Stimulated activated naive CD4-positive, alpha-beta T cell (primary cell): ENCODE measurements at regions not wholly inside any gene's neighbourhood (a gene's known extent, or its start where the extent isn't known, plus 50 kb on each side); places are given as distances from the start of the nearest gene placed in this dataset.
"Not testable (repeated sequence)": the region's sequence is repeated elsewhere in the genome, so short reads cannot be mapped to it uniquely, and the experiment has no call there.

Experiments
- DNase-seq, 6 experiments: peaks; one replicate each; lab custom pipeline; 2025; lab: John Stamatoyannopoulos, UW

GRCh38 chr16:59113004-59113670 is 379.0 kb upstream of the GOT2 start:
- DNase-seq: no peak

DNA sequence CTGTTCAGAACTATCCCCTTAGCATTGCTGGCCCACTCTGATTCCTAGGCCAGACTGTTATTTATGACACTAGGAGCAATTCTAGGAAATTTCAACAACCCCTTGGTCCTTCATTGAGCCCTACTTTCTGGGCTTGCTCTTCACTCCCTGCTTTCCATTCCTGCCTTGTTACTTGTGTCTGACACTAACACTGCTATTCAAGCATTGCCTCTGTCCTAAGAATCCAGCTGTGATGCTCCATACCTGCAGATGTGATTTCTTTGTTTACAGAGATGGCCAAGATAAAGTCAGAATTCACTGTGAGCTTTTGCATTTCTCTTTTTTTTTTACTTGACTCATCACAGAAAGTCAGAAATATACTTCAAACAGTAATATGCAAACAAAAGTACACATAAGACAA is 377.2 kb upstream of the GOT2 start:
- no peak for DNase-seq

- no peak for DNase-seq
Measured at GRCh38 chr16:59108374-59108773, 374.3 kb upstream of the GOT2 start.

- DNase-seq: not testable (repeated sequence)
Measured at GRCh38 chr16:59096682-59097081, 362.6 kb upstream of the GOT2 start.

GRCh38 chr16:59090541-59090940 is 356.4 kb upstream of the GOT2 start:
- no peak for DNase-seq

- no peak for DNase-seq
Measured at GRCh38 chr16:59088431-59088830, 354.3 kb upstream of the GOT2 start.

- no peak for DNase-seq
Measured at GRCh38 chr16:59087641-59088040, 353.5 kb upstream of the GOT2 start.

DNA sequence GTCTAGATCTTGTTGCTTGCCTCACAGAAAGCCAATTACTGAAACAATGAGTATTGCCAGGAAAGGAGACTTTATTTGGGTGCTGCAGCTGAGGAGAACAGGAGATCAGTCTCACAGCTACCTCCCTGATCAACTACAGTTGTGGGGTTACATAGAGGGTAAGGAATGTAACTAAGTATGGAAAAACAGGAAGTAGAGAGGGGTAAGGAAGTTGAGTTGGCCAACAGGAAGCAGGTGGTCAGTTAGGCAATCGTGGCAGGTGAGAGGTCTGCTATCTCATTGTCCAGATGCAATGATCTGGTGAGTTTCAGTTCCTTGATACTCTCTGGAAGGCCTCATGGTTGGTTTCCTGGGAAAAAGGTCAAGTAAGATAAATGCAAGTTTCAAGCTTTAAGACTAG is 333.1 kb upstream of the GOT2 start:
- no peak for DNase-seq

DNA sequence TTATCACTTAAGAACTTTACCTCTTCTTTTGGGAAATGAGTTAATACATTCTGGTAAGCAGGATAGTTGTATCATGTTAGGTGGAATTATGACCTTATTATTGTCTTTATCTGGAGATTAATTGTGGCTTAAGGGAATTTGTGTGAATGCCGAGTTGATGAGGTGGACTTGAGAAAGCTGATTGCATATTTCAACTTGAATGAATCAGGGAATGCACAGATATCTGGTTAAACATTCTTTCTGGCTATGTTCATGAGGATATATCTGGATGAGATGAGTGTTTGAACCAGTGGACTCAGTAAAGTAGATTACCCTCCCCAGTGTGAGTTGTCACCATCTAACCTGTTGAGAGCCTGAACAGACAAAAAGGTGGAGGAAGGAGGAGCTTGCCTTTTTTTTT is 326.1 kb upstream of the GOT2 start:
- DNase-seq: no peak

DNA sequence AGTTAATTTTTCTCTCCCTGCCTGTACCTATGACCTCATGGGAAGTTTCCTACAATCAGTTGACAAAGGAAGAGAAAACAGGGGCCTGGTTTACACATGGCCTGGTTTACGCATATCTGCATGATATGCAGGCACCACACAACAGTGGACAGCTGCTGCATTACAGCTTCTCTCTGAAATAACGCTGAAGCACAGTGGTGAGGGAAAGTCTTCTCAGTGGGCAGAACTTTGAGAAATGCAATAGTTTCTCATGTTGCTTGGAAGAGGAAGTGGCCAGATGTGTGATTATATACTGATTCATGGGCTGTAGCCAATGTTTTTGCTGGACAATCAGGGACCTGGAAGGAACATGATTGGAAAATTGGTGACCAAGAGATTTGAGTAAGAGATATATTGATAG is 324.1 kb upstream of the GOT2 start:
- no peak for DNase-seq

DNA sequence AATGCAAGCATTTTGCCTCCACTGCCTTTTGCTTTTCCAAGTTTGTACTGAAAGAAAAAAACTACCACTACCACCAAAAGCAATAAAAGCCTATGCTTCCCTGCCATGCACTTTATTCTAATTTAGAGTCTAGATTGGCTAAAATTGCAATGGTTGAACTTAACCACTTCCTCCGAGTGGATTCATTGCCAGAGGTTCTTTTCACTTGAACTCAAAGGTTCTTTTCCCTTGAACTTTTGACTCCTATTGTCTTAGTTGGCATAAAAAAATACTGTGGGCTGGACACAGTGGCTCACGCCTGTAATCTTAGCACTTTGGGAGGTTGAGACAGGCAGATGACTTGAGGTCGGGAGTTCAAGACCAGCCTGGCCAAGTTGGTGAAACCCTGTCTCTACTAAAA is 319.8 kb upstream of the GOT2 start:
- DNase-seq: no peak

GRCh38 chr16:59052231-59052630 is 318.1 kb upstream of the GOT2 start:
- DNase-seq: no peak

- no peak for DNase-seq
Measured at GRCh38 chr16:59048876-59049275, 314.8 kb upstream of the GOT2 start.

- no peak for DNase-seq
Measured at GRCh38 chr16:59047114-59047513, 313.0 kb upstream of the GOT2 start.

DNA sequence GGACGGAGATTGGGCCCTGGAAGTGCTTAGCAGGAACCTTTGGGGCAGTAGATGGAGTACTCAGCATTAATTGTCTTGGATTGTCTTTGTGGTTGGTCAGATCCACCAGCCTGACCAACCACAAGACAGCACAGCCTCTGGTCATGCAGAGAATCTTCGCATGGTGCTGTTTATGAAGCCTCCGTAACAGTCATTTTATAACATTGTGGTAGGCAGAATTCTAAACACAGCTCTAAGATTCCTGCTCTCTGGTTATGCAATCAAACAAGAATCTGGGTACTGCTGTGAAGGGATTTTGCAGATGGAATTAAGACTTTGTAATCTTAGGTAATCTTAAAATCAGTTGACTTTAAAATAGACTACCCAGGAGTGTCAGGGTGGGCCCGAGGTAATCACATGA is 312.2 kb upstream of the GOT2 start:
- no peak for DNase-seq

DNA sequence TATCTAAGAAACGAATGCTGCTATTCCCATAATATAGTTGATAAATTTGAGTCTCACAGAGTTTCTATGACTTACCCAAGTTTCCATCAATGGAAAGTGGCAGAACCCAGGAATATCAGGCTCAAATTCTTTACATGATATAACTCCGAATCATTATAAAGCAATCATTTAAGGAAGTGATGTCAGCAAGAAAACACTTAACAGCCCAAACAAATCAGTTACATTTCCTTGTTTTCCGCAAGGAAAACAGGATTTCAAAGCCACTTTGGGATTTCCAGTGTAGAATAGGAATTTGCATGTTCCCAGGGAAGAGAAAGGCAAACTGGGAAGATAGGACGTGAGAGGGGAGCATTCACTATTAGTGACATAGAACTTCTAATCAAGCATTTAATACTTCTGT is 311.4 kb upstream of the GOT2 start:
- no peak for DNase-seq

- no peak for DNase-seq
Measured at GRCh38 chr16:59044616-59045015, 310.5 kb upstream of the GOT2 start.

- no peak for DNase-seq
Measured at GRCh38 chr16:59042301-59042700, 308.2 kb upstream of the GOT2 start.

- DNase-seq: no peak
Measured at GRCh38 chr16:59039066-59039720, 305.1 kb upstream of the GOT2 start.

GRCh38 chr16:59030923-59031485 is 296.9 kb upstream of the GOT2 start:
- DNase-seq: no peak

DNA sequence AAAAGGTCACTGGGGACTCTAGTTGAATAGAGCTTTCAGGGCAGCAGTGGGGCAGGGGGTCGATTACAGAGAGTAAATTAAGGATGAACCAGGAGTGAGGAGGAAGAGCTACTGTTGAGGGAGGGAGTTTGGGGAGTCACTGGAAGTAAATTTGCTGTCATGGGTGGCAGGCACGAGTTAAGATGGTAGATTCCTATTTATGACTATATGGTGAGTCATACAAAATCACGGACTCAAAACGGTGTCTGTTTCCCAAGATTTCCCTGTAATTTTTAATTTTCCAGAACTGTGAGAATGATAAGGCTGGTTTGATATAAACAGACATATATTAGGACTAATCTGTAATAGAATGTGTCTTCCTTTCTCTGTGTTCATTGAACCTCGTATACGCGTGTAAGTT is 287.6 kb upstream of the GOT2 start:
- DNase-seq: no peak

GRCh38 chr16:59013930-59014329 is 279.8 kb upstream of the GOT2 start:
- no peak for DNase-seq

GRCh38 chr16:58999762-59000161 is 265.6 kb upstream of the GOT2 start:
- DNase-seq: no peak

DNA sequence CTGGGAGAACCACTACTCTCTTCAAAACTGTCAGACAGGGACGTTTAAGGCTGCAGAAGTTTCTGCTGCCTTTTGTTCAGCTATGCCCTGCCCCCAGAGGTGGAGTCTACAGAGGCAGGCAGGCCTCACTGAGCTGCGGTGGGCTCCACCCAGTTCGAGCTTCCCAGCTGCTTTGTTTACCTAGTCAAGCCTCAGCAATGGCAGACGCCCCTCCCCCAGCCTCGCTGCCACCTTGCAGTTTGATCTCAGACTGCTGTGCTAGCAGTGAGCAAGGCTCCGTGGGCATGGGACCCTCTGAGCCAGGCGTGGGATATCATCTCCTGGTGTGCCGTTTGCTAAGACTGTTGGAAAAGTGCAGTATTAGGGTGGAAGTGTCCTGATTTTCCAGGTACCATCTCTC is 258.6 kb upstream of the GOT2 start:
- DNase-seq: not testable (repeated sequence)
